K562 (cell line): ENCODE measurements at regions not wholly inside any gene's neighbourhood (a gene's known extent, or its start where the extent isn't known, plus 50 kb on each side); places are given as distances from the start of the nearest gene placed in this dataset.

Source experiments
- BCL6 ChIP-seq: fragments of 250-450 bp; sonication (Bioruptor Pico); IDR thresholded peaks from 2 replicates; pipeline ENCODE4 v1.4.0; 2020
- E2F8 ChIP-seq: fragments of 450-650 bp; IDR thresholded peaks from 2 replicates; pipeline ENCODE4 v1.7.1; 2018; ENCODE audit warnings: mild to moderate bottlenecking, low read depth; ENCODE audit not compliant: partially characterized antibody
- KLF1 ChIP-seq: fragments of 450-650 bp; IDR thresholded peaks from 2 replicates; pipeline ENCODE4 v1.6.1; 2016; ENCODE audit warnings: missing genetic modification characterization, missing compliant biosample characterization
- PRDM10 ChIP-seq: fragments of 450-650 bp; IDR thresholded peaks from 2 replicates; pipeline ENCODE4 v1.6.1; 2018; ENCODE audit not compliant: partially characterized antibody
- SMAD1 ChIP-seq: fragments of 150-350 bp; IDR thresholded peaks from 2 replicates; pipeline ENCODE4 v1.6.1; 2014; ENCODE audit warnings: low read length, low read depth; ENCODE audit not compliant: partially characterized antibody

GRCh38 chr1:228933753-228934152, 198.5 kb downstream of the RHOU start:
- no peak for TF ChIP-seq BCL6 (CRISPR knock-in tag)
- TF ChIP-seq E2F8, result no peak
- TF ChIP-seq PRDM10, result no peak
- no peak for TF ChIP-seq KLF1 (tag)
- TF ChIP-seq SMAD1, result no peak
